Activated naive CD4-positive, alpha-beta T cell treated with anti-CD3 and anti-CD28 coated beads, Interleukin-2, amount 10 ng/mL, durations not matched to agents 7 days and 5 days (primary cell): ENCODE measurements at regions not wholly inside any gene's neighbourhood (a gene's known extent, or its start where the extent isn't known, plus 50 kb on each side); places are given as distances from the start of the nearest gene placed in this dataset.

Source experiments
- CTCF ChIA-PET: fragments of 350-600 bp; sonication (Branson Sonifier 250); formaldehyde crosslinking; loops from one replicate; lab custom pipeline; 2021; ENCODE audit warnings: antibody characterized with exemption; lab: Charles Lee
- DNase-seq: peaks from one replicate; pipeline ENCODE4 v3.0.0-alpha.2; 2020
- H3K27ac Mint-ChIP-seq: one replicate; pipeline ENCODE4 v1.8.0; 2021; ENCODE audit warnings: mild to moderate bottlenecking, moderate library complexity, mixed read lengths
- H3K27me3 Mint-ChIP-seq: one replicate; pipeline ENCODE4 v1.8.0; 2021; ENCODE audit warnings: mild to moderate bottlenecking, mixed read lengths
- H3K36me3 Mint-ChIP-seq: one replicate; pipeline ENCODE4 v1.8.0; 2021; ENCODE audit warnings: mixed read lengths
- H3K4me1 Mint-ChIP-seq: one replicate; pipeline ENCODE4 v1.8.0; 2021; ENCODE audit warnings: mixed read lengths
- H3K4me3 Mint-ChIP-seq: one replicate; pipeline ENCODE4 v1.8.0; 2021; ENCODE audit warnings: mild to moderate bottlenecking, moderate library complexity, mixed read lengths
- H3K9me3 Mint-ChIP-seq: one replicate; pipeline ENCODE4 v1.8.0; 2021; ENCODE audit warnings: mixed read lengths

GRCh38 chr5:170439223-170439943, 50.2 kb upstream of the KCNMB1 start:
- Mint-ChIP-seq H3K4me3 (no peak overlapping the region), H3K27me3 (peaks cover 20% of the 10 kb centered on the region), H3K4me1 (no peaks in the 10 kb centered on the region), H3K36me3 (no peaks in the 10 kb centered on the region), H3K9me3 (no peaks in the 10 kb centered on the region), H3K27ac (no peak overlapping the region)
- CTCF ChIA-PET, result interaction anchor here (2.2 kb wide), 1 partner anchor 193 kb away, joined by 15 read pairs; no protein-coding TSS in a partner anchor
- no peak for DNase-seq
